GM19351 (cell line): ENCODE measurements at regions not wholly inside any gene's neighbourhood (a gene's known extent, or its start where the extent isn't known, plus 50 kb on each side); places are given as distances from the start of the nearest gene placed in this dataset.
A peak's percentile ranks its signal among the peaks of the same experiment; 100 is the strongest.
"Not testable (repeated sequence)": the region's sequence is repeated elsewhere in the genome, so short reads cannot be mapped to it uniquely, and the experiment has no call there.

Experiments
- ATAC-seq: cut with Tn5 transposase; IDR thresholded peaks from one replicate; pipeline ENCODE4 v1.9.1; 2021; ENCODE audit warnings: mild to moderate bottlenecking, moderate library complexity; ENCODE audit not compliant: unreplicated experiment

DNA sequence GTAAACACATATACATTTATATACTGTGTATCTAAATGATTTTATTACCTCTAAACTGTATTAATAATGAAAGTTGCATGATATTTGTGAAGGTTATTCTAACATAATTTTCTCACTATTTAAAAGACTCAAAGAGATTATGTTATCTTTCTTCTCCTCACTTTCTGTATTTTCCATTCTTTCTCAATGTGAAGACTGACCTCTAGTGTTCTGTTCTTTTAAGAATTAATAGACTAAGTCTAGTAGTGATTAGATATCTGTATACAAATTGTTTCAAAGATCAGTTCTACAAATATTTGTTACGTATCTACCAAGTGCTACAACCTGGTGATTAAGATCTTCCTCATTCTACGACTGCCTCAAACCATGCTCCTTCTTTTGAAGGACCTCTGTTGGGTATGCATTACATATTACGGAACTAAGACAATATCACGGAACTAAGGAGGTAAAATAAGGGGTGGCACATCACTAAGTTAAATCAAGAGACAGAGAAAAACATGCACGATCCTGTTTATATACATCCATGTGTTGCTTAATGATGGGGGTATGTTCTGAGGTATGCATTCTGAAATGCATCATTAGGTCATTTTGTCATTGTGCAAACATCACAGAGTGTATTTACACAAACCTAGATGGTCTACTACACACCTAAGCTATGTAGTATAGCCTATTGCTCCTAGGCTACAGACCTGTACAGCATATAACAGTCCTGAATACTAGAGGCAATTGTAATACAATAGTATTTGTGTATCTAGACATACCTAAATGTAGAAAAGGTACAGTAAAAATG is 161.5 kb upstream of the KBTBD8 start:
- no peak for ATAC-seq

- no peak for ATAC-seq
Measured at GRCh38 chr3:66838704-66839103, 159.4 kb upstream of the KBTBD8 start.

DNA sequence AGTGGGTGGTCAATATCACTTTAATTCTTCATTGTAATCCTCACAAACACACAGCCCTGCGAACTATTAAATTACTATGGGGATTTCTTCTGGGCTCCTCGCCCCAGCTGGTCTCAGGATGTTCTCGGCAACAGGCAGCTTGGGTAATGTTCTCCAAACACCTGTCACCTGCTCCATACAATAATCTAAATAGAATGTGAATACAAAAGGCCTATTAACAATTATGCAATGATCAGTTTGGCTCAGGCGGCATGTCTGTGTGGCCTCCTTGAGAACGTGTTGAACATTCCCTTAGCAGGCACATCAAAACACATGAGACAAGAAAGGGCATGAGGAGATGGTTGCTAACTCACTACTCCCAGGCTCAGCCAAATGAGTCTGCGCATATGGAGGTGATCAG is 158.6 kb upstream of the KBTBD8 start:
- no peak for ATAC-seq

DNA sequence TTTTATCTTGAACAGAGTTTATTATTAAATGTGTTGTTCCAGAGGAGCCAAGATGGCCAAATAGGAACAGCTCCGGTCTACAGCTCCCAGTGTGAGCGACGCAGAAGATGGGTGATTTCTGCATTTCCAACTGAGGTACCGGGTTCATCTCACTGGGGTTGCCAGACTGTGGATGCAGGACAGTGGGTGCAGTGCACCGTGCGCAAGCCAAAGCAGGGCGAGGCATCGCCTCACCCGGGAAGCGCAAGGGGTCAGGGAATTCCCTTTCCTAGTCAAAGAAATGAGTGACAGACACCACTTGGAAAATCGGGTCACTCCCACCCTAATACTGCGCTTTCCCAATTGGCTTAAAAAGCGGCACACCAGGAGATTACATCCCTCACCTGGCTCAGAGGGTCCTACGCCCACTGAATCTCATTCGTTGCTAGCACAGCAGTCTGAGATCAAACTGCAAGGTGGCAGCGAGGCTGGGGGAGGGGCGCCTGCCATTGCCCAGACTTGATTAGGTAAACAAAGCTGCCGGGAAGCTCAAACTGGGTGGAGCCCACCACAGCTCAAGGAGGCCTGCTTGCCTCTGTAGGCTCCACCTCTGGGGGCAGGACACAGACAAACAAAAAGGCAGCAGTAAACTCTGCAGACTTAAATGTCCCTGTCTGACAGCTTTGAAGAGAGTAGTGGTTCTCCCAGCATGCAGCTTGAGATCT is 155.2 kb upstream of the KBTBD8 start:
- ATAC-seq: not testable (repeated sequence)

DNA sequence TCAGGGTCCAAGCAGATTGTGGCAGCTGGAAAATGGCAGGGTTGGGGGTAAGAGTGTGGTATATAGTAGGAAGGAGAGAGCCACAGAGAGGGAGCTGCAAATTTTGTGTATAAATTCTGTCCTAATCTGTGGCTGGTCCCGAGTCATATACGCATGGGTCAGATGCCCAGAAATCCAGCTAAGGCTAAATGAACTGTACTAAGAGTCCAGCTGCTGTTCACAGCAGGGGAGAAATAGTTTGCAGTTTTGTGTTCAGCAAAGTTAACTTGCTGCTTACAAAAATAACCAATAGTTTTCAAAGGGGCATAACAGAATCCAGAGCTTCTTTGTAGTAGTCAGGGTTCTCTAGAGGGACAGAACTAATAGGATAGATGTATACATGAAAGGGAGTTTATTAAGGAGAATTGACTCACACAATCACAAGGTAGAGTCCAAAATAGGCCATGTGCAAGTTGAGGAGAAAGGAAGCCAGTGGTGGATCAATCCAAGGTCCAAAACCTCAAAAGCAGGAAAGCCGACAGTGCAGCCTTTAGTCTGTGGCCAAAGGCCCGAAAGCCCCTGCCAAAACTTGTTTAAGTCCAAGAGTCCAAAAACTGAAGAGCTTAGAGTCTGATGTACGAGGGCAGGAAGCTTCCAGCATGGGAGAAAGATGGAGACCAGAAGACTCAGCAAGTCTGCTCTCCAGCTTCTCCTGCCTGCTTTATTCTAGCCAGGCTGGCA is 146.1 kb upstream of the KBTBD8 start:
- no peak for ATAC-seq

DNA sequence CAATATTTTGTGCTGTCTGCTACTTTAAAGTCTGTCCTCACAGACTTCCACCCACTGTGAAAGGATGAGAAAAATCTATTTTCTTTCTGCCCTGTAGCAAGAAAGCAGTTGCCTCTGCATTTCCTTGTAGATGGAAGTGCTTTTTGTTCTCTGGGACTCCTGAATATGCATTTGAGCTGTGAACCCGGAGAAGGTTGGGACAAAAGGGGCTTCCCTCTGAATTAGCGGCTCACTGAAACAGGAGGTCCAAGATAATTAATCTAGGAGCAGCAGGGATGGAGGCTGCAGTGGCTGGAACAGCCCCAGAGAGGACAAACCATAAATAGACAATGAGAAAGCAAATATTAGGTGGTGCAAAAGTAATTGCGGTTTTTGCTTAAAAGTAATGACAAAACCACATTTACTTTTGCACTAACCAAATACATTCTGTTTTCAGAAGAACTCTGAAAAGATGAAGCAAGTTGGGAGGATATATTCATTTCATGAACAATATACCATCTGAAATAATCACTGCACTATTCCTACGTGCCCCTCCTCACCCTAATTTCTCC is 143.4 kb upstream of the KBTBD8 start:
- ATAC-seq: no peak

DNA sequence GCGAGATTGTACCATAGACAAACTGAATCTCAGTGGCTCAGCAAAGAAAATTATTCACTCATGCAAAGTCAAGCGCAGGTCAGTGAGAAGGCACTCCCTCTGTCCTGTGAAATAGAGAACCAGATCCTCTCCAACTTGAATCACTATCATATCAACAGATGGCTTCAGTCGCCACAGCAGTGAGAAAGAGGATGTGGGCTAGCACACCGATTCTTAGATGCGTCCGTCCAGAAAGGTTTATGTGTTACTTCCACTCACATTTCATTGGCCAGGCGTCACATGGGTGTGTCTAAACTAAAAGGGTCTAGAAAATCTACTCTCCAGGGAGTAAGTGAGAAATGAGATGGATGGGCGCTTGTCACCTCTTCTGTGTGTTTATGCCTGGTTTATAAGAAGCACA is 141.6 kb upstream of the KBTBD8 start:
- ATAC-seq: peak; percentile 98

- ATAC-seq: no peak
Measured at GRCh38 chr3:66858656-66859381, 139.3 kb upstream of the KBTBD8 start.

- ATAC-seq: no peak
Measured at GRCh38 chr3:66860771-66861170, 137.3 kb upstream of the KBTBD8 start.

DNA sequence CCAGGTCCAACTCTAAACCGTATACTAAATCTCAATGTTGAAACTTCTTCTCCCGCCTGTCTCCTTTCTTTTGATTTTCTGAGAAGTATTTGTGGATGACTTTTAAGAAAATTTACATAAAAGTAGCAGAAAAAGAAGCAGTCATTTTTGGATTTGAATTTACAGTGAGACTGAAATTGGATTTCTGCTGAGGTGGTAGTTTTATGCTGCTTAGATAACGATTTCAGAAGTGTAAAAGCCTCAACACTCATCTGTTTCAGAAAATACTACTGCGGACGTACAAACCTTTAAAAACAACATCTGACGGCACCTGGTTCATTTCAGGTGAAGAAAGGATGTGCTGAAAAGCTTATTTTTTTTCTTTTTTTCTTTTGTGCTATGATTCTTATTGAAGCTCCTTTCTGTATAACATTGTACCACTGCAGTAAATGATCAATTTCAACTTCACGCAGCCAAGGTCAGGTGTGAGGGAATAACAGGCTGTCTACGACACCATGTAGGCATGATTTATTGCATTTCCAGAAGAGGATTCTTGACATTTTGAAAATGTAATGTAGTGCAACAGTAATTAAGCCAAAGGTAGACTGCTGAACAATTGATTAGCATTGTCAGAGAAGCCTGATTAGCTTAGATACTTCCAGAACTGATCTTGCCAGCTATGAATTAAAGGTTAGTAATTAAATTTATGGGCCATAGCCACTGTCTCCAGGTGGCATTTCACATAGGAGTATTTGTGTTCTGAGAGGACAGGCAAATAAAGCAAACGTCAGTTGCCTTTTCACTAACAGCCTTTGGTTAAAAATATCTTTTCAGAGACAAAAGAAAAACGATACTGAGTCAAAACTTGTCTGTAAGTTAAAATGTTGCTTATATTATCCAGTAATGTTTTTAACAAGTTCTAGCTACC is 134.6 kb upstream of the KBTBD8 start:
- no peak for ATAC-seq

- no peak for ATAC-seq
Measured at GRCh38 chr3:66884659-66885058, 113.4 kb upstream of the KBTBD8 start.

GRCh38 chr3:66885326-66886000 is 112.6 kb upstream of the KBTBD8 start:
- no peak for ATAC-seq

DNA sequence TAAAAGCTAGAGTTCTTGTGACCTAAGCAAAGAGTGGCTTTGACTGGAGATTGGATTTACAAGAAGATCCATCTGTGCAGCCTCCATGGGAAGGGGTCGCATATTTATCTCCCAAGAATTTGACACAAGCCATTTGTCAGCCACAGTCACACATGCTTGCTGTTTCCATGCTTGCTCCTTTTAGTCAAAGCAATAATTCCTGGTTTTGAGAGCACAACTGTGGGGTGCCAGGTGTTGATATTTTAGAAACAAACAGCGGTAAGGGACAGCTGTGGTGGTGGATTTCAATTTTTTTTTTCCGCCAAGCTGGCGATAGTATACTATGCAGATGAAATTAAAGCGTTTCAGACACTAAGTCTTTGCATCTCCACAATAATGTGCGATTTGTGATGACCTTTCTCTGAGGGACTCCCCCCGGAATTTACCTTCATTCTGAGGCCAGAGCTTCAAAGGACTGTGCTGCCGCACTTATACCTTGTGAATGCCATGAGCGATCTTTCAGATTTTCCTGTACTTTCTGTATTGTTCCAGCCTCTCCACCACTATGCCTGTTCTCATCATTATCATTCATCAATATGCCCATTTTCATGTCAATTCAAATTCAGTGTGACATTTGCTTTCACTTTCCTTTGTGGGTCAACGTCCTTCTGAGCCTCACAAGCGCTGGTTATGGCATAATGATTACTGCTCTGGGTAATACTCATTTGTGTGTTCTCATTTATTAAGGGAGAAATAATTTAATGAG is 108.2 kb upstream of the KBTBD8 start:
- no peak for ATAC-seq

- no peak for ATAC-seq
Measured at GRCh38 chr3:66898155-66898554, 100.0 kb upstream of the KBTBD8 start.

DNA sequence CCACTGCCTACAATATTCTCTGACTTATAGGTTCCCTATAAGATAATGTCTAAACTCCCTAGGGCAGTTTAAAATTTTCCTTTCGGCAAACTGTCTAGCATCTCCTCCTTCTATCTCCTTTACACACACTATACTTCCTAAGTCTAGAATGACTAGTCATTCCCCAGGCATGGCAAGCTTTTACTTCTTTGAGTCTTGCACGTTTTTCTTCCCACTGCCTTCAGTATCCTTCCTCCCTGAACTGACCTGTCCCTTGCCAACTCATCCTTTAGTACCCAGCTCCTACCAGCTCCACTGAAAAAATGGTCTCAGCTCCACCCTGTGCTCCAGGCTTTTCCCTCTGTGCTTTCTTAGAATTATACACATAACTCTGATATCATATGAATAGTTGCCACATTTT is 93.8 kb upstream of the KBTBD8 start:
- no peak for ATAC-seq

DNA sequence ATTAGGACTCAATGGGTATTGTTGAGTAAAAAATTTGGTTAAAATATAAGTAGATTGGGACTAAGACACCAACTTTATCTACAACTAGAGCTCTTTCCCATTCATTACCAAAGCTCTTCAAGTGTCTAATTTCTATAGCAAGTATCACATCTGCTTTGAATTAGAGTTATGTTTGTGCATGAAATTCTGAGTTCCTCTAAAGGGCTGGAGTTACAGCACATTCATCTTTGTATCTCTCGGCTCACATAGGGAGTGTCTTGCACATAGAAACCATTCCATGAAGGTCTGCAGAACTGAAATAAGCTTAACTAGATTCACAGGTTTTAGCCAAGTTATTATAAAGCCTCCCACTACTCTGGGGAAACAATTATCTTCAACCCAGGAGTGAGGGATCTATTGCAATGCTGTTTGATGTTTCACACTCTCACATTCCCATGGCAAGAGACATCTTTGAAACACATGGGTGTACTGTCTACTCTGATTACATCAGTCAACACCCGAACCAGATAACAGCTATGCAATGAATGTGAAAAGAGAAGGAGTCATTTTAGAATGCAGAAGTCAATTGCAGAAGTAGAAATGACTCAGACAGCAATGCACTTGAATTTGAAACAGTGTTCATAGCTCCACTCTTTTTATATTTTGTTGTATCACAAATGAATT is 93.1 kb upstream of the KBTBD8 start:
- peak; percentile 57 for ATAC-seq

DNA sequence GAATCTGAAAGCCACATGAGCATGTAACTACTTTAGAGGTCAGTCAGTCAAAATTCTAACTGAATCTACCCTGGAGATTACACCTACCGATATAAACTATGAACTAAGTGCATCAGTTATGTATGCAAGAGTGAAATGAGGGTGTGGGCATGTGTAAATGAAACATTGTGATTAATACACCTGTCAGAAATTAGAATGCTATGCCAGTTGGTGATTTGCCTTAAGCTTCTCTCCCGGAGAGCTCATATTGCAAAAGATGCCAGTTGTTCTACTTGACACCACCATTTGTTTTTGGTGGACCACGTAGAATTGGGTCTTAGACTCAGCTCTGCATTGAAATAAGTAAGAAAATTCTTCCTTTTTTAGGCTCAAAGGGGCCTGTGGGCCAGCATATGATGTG is 91.0 kb upstream of the KBTBD8 start:
- no peak for ATAC-seq
